ENCODE measurements at regions not wholly inside any gene's neighbourhood (a gene's known extent, or its start where the extent isn't known, plus 50 kb on each side); places are given as distances from the start of the nearest gene placed in this dataset.

DNA sequence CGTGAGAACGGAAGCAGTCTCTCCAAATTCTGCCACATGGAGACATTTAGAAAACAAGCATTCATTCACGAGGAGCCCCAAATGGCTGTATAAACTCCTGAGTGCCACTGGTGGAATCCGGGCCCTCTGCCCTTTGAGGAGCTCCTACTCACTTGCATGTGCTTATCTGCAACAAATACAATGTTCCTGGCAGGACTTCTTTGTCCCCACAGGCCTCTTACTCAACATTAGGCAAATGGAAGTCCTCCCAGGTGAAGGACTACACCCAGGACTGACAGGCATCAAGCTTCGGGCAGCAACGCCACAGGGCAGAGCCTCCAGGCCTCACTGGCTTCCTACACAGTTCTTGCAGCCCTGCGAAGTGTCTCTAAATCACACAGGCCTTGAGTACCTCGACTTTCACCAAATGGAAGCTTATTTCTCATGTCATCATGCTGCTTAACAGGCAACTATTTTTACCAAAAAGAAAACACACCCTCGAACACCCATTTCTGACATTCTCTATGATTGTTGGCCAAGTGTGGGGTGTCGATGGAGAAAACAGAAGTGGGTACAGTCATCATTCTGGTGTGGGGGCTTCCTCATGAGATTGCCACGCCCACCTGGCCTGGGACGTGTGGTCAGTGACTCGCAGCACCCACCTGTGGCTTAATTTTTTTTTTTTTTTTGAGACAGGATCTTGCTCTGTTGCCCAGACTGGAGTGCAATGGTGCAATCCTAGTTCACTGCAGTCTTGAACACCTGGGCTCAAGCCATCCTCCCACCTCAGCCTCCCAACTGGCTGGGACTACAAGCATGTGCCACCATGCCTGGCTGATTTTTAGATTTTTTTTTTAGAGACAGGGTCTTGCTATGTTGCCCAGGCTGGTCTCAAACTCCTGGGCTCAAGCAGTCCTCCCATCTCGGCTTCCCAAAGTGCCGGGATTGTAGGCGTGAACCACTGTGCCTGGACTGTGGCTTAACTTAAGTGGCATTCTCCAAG is 186.8 kb upstream of the GLI2 start:
- TF ChIP-seq, protein P1, sequence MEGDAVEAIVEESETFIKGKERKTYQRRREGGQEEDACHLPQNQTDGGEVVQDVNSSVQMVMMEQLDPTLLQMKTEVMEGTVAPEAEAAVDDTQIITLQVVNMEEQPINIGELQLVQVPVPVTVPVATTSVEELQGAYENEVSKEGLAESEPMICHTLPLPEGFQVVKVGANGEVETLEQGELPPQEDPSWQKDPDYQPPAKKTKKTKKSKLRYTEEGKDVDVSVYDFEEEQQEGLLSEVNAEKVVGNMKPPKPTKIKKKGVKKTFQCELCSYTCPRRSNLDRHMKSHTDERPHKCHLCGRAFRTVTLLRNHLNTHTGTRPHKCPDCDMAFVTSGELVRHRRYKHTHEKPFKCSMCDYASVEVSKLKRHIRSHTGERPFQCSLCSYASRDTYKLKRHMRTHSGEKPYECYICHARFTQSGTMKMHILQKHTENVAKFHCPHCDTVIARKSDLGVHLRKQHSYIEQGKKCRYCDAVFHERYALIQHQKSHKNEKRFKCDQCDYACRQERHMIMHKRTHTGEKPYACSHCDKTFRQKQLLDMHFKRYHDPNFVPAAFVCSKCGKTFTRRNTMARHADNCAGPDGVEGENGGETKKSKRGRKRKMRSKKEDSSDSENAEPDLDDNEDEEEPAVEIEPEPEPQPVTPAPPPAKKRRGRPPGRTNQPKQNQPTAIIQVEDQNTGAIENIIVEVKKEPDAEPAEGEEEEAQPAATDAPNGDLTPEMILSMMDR (IDR thresholded peaks at IDR 0.05), result no peak
- peak; percentile 57 for TF ChIP-seq POLR2A (IDR thresholded peaks at IDR 0.05)
